ENCODE measurements at regions not wholly inside any gene's neighbourhood (a gene's known extent, or its start where the extent isn't known, plus 50 kb on each side); places are given as distances from the start of the nearest gene placed in this dataset.

GRCh38 chr10:108454793-108455192, 1290.3 kb upstream of the SORCS1 start:
- no peaks in the 10 kb centered on the region for H3K9me3 ChIP-seq
- H3K27me3 ChIP-seq (replicated peaks; ENCODE audit: insufficient read depth) = no peaks in the 10 kb centered on the region
- TF ChIP-seq CTCF (IDR thresholded peaks at IDR 0.05) = no peak
- H3K4me3 ChIP-seq = no peak overlapping the region
- no peaks in the 10 kb centered on the region for H3K4me1 ChIP-seq (ENCODE audit: control insufficient read depth in 1 of 2, low read depth in 2 of 2)
- no peak overlapping the region for H3K27ac ChIP-seq
- H3K36me3 ChIP-seq = no peaks in the 10 kb centered on the region
- no peak for ATAC-seq (ENCODE audit: insufficient number of reproducible peaks, low FRiP score, low read depth)
- no peak for DNase-seq (ENCODE audit: low spot score)

GRCh38 chr10:108454224-108454623, 1289.7 kb upstream of the SORCS1 start:
- Histone ChIP-seq H3K9me3 (no peaks in the 10 kb centered on the region), H3K4me1 (ENCODE audit: control insufficient read depth in 1 of 2, low read depth in 2 of 2) (no peaks in the 10 kb centered on the region), H3K27ac (no peak overlapping the region), H3K4me3 (no peak overlapping the region), H3K27me3 (replicated peaks; ENCODE audit: insufficient read depth) (no peaks in the 10 kb centered on the region), H3K36me3 (no peaks in the 10 kb centered on the region)
- ATAC-seq (ENCODE audit: insufficient number of reproducible peaks, low FRiP score, low read depth) = no peak
- no peak for DNase-seq (ENCODE audit: low spot score)
- no peak for TF ChIP-seq CTCF (IDR thresholded peaks at IDR 0.05)

GRCh38 chr10:108453166-108453565, 1288.7 kb upstream of the SORCS1 start:
- no peak overlapping the region for H3K27ac ChIP-seq
- H3K4me1 ChIP-seq (ENCODE audit: control insufficient read depth in 1 of 2, low read depth in 2 of 2) = no peaks in the 10 kb centered on the region
- no peak for ATAC-seq (ENCODE audit: insufficient number of reproducible peaks, low FRiP score, low read depth)
- H3K4me3 ChIP-seq = no peak overlapping the region
- TF ChIP-seq CTCF (IDR thresholded peaks at IDR 0.05) = no peak
- H3K36me3 ChIP-seq = no peaks in the 10 kb centered on the region
- no peaks in the 10 kb centered on the region for H3K9me3 ChIP-seq
- no peak for DNase-seq (ENCODE audit: low spot score)
- no peaks in the 10 kb centered on the region for H3K27me3 ChIP-seq (replicated peaks; ENCODE audit: insufficient read depth)

- Histone ChIP-seq H3K27ac (no peak overlapping the region), H3K27me3 (replicated peaks; ENCODE audit: insufficient read depth) (no peaks in the 10 kb centered on the region), H3K9me3 (no peaks in the 10 kb centered on the region), H3K36me3 (no peaks in the 10 kb centered on the region), H3K4me1 (ENCODE audit: control insufficient read depth in 1 of 2, low read depth in 2 of 2) (no peaks in the 10 kb centered on the region), H3K4me3 (no peak overlapping the region)
- no peak for TF ChIP-seq CTCF (IDR thresholded peaks at IDR 0.05)
- DNase-seq (ENCODE audit: low spot score) (no peak), ATAC-seq (ENCODE audit: insufficient number of reproducible peaks, low FRiP score, low read depth) (no peak)
Measured at GRCh38 chr10:108452533-108452932, 1288.0 kb upstream of the SORCS1 start.

GRCh38 chr10:108450280-108450679, 1285.8 kb upstream of the SORCS1 start:
- ATAC-seq (ENCODE audit: insufficient number of reproducible peaks, low FRiP score, low read depth) = no peak
- DNase-seq (ENCODE audit: low spot score) = no peak
- H3K36me3 ChIP-seq = no peaks in the 10 kb centered on the region
- H3K4me3 ChIP-seq = no peak overlapping the region
- H3K9me3 ChIP-seq = no peaks in the 10 kb centered on the region
- no peak for TF ChIP-seq CTCF (IDR thresholded peaks at IDR 0.05)
- no peaks in the 10 kb centered on the region for H3K27me3 ChIP-seq (replicated peaks; ENCODE audit: insufficient read depth)
- H3K27ac ChIP-seq = no peak overlapping the region
- no peaks in the 10 kb centered on the region for H3K4me1 ChIP-seq (ENCODE audit: control insufficient read depth in 1 of 2, low read depth in 2 of 2)
